ENCODE measurements at regions not wholly inside any gene's neighbourhood (a gene's known extent, or its start where the extent isn't known, plus 50 kb on each side); places are given as distances from the start of the nearest gene placed in this dataset.
"Not testable (repeated sequence)": the region's sequence is repeated elsewhere in the genome, so short reads cannot be mapped to it uniquely, and the experiment has no call there.

- DNase-seq (ENCODE audit: low read depth in 3 of 3): no peak
Observed at GRCh38 chr3:67957268-67957667, 302.9 kb upstream of the SUCLG2 start.

GRCh38 chr3:67947808-67948508 is 293.5 kb upstream of the SUCLG2 start:
- DNase-seq (ENCODE audit: low read depth in 3 of 3): peak; percentile 5 to 37 (median 6)

GRCh38 chr3:67946436-67946835 is 292.0 kb upstream of the SUCLG2 start:
- DNase-seq (ENCODE audit: low read depth in 3 of 3): no peak

DNA sequence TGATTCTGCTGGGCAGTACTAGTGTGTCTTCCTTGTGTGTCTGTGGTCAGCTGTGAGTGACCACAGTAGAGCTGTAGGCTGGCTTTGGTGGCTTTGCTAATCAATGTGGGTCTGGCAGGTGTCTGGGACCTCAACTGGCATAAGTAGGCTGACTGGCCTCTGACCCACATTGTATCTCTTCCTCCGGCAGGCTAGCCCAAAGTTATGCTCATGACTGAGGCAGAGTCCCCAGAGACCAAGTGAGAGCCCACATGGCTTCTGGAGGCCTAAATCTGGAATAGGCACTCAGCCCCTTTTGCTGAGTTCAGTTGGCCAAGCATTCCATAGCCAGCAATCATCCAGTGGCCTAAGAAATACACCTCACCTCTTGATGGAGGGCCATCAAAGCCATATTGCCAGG is 289.1 kb upstream of the SUCLG2 start:
- DNase-seq (ENCODE audit: low read depth in 3 of 3): no peak

GRCh38 chr3:67941433-67942030 is 287.1 kb upstream of the SUCLG2 start:
- no peak for DNase-seq (ENCODE audit: low read depth in 3 of 3)

DNA sequence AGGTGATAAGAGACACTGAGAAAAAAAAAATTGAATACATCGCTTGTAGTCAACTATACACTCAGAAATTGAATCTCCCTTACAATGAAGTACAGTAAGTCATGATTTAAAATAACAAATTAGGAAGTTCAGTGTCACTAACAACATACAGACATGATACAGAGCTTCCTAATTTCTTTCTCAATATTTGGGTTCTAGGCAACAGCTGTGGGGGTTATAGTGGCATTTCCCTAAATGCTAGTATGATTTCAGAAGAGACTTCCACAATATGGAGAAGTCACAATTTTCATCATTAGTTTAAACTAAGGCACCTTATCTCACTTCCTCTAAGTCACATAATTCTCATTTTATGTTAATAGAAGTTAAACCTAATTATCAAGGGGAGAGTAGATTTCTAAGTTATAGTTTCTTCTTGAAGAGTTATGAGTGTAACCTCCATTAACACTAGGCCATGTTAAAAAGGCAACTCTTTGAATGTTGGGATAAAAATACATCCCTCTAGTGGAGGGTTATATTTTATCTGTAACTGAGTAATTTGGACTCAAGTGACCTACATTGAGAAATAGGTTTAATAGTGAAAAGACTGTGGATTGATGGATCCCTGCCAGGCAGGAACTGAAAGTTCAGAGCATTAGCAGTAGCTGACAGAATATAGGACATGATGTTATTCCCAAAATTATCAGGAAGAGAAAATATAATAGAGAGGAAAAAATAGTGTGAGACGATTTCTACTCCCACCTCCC is 286.0 kb upstream of the SUCLG2 start:
- DNase-seq (ENCODE audit: low read depth in 3 of 3): no peak

- no peak for DNase-seq (ENCODE audit: low read depth in 3 of 3)
Observed at GRCh38 chr3:67937498-67938118, 283.2 kb upstream of the SUCLG2 start.

DNA sequence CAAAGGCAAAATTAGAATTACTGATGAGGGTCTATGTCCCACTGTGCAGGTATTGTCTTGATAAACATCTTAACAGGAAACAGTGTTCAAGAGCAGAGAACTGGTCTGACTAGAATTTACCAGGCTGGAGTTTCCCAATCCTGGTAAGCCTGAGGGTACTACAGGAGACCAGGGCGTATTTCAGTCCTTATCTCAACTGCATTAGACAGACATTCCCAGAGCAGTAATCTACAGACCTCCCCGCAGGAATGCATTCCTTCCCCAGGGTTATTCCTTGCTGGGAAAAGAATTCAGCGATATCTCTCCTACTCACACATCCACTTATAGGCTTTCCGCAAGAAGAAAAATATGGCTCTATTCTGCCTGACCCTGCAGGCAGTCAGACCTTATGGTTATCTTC is 276.0 kb upstream of the SUCLG2 start:
- DNase-seq (ENCODE audit: low read depth in 3 of 3): not testable (repeated sequence)

DNA sequence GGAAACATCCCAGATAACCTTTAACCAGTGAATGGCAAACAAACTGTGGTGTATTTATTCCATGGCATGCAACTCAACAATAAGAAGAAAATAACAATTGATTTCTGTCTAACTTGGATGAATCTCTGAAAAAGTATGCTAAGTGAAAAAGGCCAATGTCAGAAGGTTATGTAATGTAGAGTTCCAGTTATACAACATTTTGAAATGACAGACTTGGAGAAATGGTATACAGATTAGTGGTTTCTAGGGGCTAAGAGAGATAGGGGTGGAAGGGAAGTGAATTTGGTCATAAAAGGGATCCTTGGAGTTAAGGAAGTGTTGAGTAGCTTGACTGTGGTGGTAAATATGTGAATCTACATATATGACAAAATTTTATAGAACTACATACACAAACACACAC is 269.4 kb upstream of the SUCLG2 start:
- DNase-seq (ENCODE audit: low read depth in 3 of 3): no peak

DNA sequence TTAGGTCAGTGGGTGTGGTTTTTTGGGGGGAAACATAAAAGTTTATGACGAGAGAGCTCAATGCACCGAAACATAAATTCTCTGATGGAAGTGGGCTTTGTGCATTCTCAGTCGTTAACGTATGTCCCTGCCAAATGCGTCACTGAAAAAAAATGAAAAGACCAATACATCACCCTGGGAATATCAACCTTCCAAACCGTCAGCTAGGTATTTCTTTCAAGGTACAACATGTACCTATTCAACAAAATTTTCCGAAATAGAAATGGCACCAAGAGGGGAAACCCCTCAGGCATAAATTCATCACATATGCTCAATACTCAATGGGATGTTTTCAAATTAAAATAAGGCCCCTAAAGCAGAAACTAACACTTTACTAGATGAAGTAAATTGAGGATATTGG is 266.6 kb upstream of the SUCLG2 start:
- DNase-seq (ENCODE audit: low read depth in 3 of 3): no peak

DNA sequence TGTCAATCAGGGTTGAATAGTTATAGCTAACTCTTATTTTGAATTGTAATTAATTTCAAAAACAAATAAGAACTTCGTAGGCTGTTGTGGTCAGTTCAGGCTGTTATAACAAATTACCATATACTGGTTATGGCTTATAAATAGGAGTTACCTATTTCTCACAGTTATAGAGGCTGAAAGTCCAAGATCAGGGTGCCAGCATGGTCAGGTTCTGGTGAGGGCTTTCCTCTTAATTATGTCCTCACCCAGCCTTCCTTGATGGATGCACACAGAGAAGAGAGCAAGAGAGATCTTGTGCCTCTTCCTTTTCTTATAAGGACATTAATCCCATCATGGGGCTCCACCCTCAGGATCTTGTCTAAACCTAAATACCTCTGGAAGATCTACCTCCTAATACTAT is 265.9 kb upstream of the SUCLG2 start:
- no peak for DNase-seq (ENCODE audit: low read depth in 3 of 3)

- DNase-seq (ENCODE audit: low read depth in 3 of 3): no peak
Observed at GRCh38 chr3:67916353-67916752, 261.9 kb upstream of the SUCLG2 start.

- DNase-seq (ENCODE audit: low read depth in 3 of 3): no peak
Observed at GRCh38 chr3:67907735-67908134, 253.3 kb upstream of the SUCLG2 start.

GRCh38 chr3:67906261-67906660 is 251.8 kb upstream of the SUCLG2 start:
- no peak for DNase-seq (ENCODE audit: low read depth in 3 of 3)

GRCh38 chr3:67901681-67902080 is 247.3 kb upstream of the SUCLG2 start:
- no peak for DNase-seq (ENCODE audit: low read depth in 3 of 3)

DNA sequence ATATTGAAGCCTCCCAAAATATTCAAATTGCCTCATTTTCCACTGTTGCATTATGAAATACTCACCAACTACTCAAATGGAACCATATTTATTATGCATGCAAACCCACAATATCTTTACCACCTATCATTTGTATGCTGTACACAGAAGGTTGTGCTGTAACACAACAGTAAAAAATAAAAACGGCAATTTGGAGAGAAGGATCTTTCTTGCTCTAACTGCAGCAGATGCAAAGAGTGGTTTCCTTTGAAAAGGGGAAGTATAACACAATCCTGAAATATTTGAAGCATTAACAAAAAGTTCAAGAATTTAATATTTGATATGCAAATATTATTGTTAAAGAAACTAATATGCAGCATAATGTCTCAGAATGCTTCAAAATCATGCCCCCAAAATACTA is 244.5 kb upstream of the SUCLG2 start:
- DNase-seq (ENCODE audit: low read depth in 3 of 3): no peak

DNA sequence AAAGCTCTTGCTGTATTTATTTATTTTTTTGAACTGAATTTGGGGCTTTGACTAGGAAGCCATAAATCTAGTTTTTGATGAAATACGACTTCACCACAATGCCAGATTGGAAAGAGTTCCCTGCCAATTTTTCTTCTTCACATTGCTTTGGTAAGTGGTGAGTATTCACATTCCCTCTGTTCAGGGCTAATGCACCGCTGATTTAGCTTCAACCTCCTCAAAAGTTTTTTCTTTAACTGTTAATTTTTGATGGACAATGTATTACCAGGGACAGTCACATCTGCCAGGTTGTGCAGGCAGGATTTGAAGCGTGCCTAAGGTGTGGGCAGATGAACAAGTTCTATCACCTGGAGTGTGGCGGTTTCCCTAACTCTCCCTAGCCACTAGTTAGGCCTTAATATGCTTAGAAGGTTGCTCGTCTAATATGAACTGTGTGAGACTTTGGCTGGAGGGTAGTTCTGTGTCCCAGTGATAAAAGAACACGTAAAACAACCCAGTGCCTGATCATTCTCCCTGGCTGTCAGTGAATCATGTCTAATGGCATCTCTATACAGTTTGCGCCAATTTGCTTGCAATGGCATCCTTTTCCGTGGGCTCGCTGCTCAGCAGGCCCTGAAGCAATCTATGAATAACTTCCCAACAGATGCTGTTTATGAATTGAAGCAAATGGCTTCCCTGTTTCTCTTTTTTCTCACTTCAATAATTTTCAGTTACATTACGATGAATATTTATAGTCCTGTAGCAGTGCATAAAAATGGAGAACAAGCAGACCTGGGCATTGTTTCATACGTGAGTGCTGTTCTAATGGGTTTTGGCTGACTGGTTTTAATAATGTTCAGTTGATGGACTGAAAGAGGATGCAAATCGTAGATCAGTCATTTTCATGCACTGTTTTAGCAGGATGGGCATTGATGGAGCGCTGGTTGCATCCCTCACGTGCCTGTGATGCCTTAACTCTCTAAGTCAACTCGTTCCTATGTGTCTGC is 243.2 kb upstream of the SUCLG2 start:
- DNase-seq (ENCODE audit: low read depth in 3 of 3): no peak

GRCh38 chr3:67896130-67896529 is 241.7 kb upstream of the SUCLG2 start:
- no peak for DNase-seq (ENCODE audit: low read depth in 3 of 3)

GRCh38 chr3:67894510-67894909 is 240.1 kb upstream of the SUCLG2 start:
- no peak for DNase-seq (ENCODE audit: low read depth in 3 of 3)

- no peak for DNase-seq (ENCODE audit: low read depth in 3 of 3)
Observed at GRCh38 chr3:67884345-67884744, 229.9 kb upstream of the SUCLG2 start.

- no peak for DNase-seq (ENCODE audit: low read depth in 3 of 3)
Observed at GRCh38 chr3:67883766-67884165, 229.4 kb upstream of the SUCLG2 start.
